ENCODE measurements at regions not wholly inside any gene's neighbourhood (a gene's known extent, or its start where the extent isn't known, plus 50 kb on each side); places are given as distances from the start of the nearest gene placed in this dataset.

DNA sequence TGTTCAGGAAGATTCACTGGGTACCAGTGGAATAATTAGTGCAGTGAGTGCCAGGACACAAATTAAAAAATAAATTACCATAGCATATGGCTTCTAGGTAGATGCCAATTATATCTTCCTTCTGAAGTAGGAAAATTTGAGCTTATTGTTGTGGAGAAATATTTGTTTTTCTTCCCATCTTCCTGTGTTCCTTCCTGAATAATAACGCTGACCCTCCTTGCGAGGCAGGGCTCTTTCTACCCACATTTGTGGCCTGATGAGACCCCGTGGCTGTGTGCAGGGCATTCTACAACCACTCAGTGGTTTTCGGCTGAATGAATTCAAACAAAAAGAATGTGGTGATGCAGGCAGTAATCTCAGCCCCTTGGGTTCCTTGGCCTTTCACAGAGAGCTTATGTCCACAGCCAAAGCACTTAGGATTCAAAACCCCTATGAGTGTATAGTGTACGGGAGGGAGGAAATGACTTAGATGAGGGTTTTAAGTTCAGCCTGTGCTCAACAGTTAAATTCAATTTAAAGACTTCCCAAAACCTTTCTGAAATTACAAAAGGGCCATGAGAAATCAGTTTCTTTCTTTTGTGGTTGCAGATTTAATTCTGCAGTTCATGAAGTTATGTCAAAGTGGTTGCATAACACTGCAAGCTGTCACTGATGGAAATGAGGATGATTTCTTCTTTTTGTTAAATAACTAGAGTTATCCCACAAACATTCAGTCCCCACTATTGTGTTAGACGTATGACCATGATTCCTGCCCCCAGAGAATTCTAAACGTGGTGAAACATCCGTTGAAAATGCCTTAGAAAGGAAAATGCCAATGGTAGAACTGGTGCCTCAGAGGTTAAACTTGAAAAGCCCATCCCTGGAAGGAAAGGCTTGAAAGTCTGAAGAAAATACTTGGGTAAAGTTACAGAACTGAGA lies 255.3 kb downstream of the FZD1 start:
- TF ChIP-seq, protein P1, sequence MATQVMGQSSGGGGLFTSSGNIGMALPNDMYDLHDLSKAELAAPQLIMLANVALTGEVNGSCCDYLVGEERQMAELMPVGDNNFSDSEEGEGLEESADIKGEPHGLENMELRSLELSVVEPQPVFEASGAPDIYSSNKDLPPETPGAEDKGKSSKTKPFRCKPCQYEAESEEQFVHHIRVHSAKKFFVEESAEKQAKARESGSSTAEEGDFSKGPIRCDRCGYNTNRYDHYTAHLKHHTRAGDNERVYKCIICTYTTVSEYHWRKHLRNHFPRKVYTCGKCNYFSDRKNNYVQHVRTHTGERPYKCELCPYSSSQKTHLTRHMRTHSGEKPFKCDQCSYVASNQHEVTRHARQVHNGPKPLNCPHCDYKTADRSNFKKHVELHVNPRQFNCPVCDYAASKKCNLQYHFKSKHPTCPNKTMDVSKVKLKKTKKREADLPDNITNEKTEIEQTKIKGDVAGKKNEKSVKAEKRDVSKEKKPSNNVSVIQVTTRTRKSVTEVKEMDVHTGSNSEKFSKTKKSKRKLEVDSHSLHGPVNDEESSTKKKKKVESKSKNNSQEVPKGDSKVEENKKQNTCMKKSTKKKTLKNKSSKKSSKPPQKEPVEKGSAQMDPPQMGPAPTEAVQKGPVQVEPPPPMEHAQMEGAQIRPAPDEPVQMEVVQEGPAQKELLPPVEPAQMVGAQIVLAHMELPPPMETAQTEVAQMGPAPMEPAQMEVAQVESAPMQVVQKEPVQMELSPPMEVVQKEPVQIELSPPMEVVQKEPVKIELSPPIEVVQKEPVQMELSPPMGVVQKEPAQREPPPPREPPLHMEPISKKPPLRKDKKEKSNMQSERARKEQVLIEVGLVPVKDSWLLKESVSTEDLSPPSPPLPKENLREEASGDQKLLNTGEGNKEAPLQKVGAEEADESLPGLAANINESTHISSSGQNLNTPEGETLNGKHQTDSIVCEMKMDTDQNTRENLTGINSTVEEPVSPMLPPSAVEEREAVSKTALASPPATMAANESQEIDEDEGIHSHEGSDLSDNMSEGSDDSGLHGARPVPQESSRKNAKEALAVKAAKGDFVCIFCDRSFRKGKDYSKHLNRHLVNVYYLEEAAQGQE (IDR thresholded peaks at IDR 0.05; ENCODE audit: low read depth): no peak
- TF ChIP-seq EZH2 (IDR thresholded peaks at IDR 0.05) (no peak), POLR2A (IDR thresholded peaks at IDR 0.05; ENCODE audit: borderline replicate concordance, extremely low read depth, insufficient read depth, insufficient read length) (no peak), CBX3 (IDR thresholded peaks at IDR 0.05; ENCODE audit: low read depth) (no peak), POLR2AphosphoS5 (IDR thresholded peaks at IDR 0.05; ENCODE audit: low read depth, low read length) (no peak), ZFX (IDR thresholded peaks at IDR 0.05) (no peak), YY1 (IDR thresholded peaks at IDR 0.05; ENCODE audit: extremely low read depth, insufficient replicate concordance, low read depth, low read length) (no peak)
- TF ChIP-seq, protein P2, sequence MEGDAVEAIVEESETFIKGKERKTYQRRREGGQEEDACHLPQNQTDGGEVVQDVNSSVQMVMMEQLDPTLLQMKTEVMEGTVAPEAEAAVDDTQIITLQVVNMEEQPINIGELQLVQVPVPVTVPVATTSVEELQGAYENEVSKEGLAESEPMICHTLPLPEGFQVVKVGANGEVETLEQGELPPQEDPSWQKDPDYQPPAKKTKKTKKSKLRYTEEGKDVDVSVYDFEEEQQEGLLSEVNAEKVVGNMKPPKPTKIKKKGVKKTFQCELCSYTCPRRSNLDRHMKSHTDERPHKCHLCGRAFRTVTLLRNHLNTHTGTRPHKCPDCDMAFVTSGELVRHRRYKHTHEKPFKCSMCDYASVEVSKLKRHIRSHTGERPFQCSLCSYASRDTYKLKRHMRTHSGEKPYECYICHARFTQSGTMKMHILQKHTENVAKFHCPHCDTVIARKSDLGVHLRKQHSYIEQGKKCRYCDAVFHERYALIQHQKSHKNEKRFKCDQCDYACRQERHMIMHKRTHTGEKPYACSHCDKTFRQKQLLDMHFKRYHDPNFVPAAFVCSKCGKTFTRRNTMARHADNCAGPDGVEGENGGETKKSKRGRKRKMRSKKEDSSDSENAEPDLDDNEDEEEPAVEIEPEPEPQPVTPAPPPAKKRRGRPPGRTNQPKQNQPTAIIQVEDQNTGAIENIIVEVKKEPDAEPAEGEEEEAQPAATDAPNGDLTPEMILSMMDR (IDR thresholded peaks at IDR 0.05 in 2 of 3, conservative IDR thresholded peaks at IDR 0.05 in 1 of 3; ENCODE audit: borderline replicate concordance in 1 of 3, insufficient read depth in 1 of 3, low read depth in 2 of 3, low read length in 2 of 3): no peak
- TF ChIP-seq, protein P3, sequence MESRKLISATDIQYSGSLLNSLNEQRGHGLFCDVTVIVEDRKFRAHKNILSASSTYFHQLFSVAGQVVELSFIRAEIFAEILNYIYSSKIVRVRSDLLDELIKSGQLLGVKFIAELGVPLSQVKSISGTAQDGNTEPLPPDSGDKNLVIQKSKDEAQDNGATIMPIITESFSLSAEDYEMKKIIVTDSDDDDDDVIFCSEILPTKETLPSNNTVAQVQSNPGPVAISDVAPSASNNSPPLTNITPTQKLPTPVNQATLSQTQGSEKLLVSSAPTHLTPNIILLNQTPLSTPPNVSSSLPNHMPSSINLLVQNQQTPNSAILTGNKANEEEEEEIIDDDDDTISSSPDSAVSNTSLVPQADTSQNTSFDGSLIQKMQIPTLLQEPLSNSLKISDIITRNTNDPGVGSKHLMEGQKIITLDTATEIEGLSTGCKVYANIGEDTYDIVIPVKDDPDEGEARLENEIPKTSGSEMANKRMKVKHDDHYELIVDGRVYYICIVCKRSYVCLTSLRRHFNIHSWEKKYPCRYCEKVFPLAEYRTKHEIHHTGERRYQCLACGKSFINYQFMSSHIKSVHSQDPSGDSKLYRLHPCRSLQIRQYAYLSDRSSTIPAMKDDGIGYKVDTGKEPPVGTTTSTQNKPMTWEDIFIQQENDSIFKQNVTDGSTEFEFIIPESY (IDR thresholded peaks at IDR 0.05; ENCODE audit: extremely low read depth, insufficient replicate concordance, low read length): no peak
- TF ChIP-seq, protein P4, sequence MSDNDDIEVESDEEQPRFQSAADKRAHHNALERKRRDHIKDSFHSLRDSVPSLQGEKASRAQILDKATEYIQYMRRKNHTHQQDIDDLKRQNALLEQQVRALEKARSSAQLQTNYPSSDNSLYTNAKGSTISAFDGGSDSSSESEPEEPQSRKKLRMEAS (IDR thresholded peaks at IDR 0.05): no peak
